RWPE1 (cell line): ENCODE measurements at regions not wholly inside any gene's neighbourhood (a gene's known extent, or its start where the extent isn't known, plus 50 kb on each side); places are given as distances from the start of the nearest gene placed in this dataset.

Experiments used
- CTCF ChIA-PET: fragments of 350-600 bp; sonication (Branson Sonifier 250); formaldehyde crosslinking; extraction: SDS; loops from one replicate; lab custom pipeline; 2021; lab: Yijun Ruan, JAX
- POLR2A ChIA-PET: fragments of 400-600 bp; formaldehyde crosslinking; extraction: SDS; loops from one replicate; lab custom pipeline; 2020; ENCODE audit warnings: antibody characterized with exemption; ENCODE audit not compliant: low non-redundant PET; lab: Yijun Ruan, JAX
- DNase-seq: peaks from one replicate; pipeline ENCODE4 v3.0.0; 2012; ENCODE audit warnings: low spot score
- H3K27ac ChIP-seq: fragments of 450-650 bp; 2 replicates; pipeline ENCODE4 v1.5.1; 2017
- CTCF ChIP-seq: fragments of 450-650 bp; conservative IDR thresholded peaks from 2 replicates; pipeline ENCODE4 v1.5.1; 2017; ENCODE audit warnings: low read depth, mild to moderate bottlenecking

GRCh38 chr7:21077602-21078001 lies 290.9 kb upstream of the SP8 start:
- DNase-seq = no peak
- H3K27ac ChIP-seq = no peak overlapping the region
- CTCF ChIA-PET = no interaction called here
- no peak for TF ChIP-seq CTCF
- POLR2A ChIA-PET = no interaction called here

GRCh38 chr7:21084286-21084685 lies 297.6 kb upstream of the SP8 start:
- CTCF ChIA-PET = no interaction called here
- no peak for TF ChIP-seq CTCF
- POLR2A ChIA-PET = no interaction called here
- no peak overlapping the region for H3K27ac ChIP-seq
- DNase-seq = no peak

GRCh38 chr7:21086688-21087087 lies 300.0 kb upstream of the SP8 start:
- CTCF ChIA-PET = no interaction called here
- no peak for TF ChIP-seq CTCF
- H3K27ac ChIP-seq = no peak overlapping the region
- POLR2A ChIA-PET = no interaction called here
- DNase-seq = peak; percentile 66

- no peak overlapping the region for H3K27ac ChIP-seq
- POLR2A ChIA-PET = no interaction called here
- DNase-seq = no peak
- TF ChIP-seq CTCF = no peak
- CTCF ChIA-PET = interaction anchor here (0.7 kb wide), 1 partner anchor 120 kb away, joined by 4 read pairs; no protein-coding TSS in a partner anchor
Measured at GRCh38 chr7:21089653-21090052, 303.0 kb upstream of the SP8 start.

- H3K27ac ChIP-seq = no peak overlapping the region
- DNase-seq = no peak
- ChIA-PET CTCF (interaction anchor here (0.7 kb wide), 2 partner anchors 12 to 27 kb away, joined by 3 to 4 read pairs; no protein-coding TSS in a partner anchor), POLR2A (no interaction called here)
- TF ChIP-seq CTCF = no peak
Measured at GRCh38 chr7:21092766-21093702, 306.3 kb upstream of the SP8 start.

- DNase-seq = no peak
- POLR2A ChIA-PET = no interaction called here
- TF ChIP-seq CTCF = no peak
- CTCF ChIA-PET = no interaction called here
- H3K27ac ChIP-seq = no peak overlapping the region
Measured at GRCh38 chr7:21094589-21094988, 307.9 kb upstream of the SP8 start.
